IMR-90 (cell line): ENCODE measurements at regions not wholly inside any gene's neighbourhood (a gene's known extent, or its start where the extent isn't known, plus 50 kb on each side); places are given as distances from the start of the nearest gene placed in this dataset.

Experiments used
- ATAC-seq: fragments of 200-7000 bp; cut with Tn5 transposase; 2 replicates; pipeline ENCODE4 v1.9.1; 2020; ENCODE audit warnings: low read depth, mild to moderate bottlenecking, moderate library complexity
- BruUV-seq: library from RNA; stranded (reverse); fragments of 400-500 nt; replicated peaks from 2 replicates; lab custom pipeline; 2021; lab: Mats Ljungman, UMichigan
- CTCF ChIA-PET: fragments of 300-600 bp; formaldehyde crosslinking; extraction: SDS; loops from one replicate; lab custom pipeline; 2021; ENCODE audit warnings: antibody characterized with exemption; lab: Yijun Ruan, JAX
- POLR2A ChIA-PET: fragments of 300-600 bp; sonication (Branson Sonifier 250); formaldehyde crosslinking; loops from one replicate; lab custom pipeline; 2022; ENCODE audit warnings: antibody characterized with exemption; ENCODE audit not compliant: unreplicated experiment; lab: Charles Lee
- DNase-seq: peaks from one replicate; pipeline ENCODE4 v3.0.0; 2013
- H2AFZ ChIP-seq: replicated peaks from 2 replicates; pipeline ENCODE3; 2013; ENCODE audit warnings: low read length, mild to moderate bottlenecking; ENCODE audit not compliant: poor library complexity
- H2AK5ac ChIP-seq: 2 replicates; pipeline ENCODE4 v1.6.1; 2013; ENCODE audit warnings: low read depth, low read length, inconsistent platforms
- H2AK9ac ChIP-seq: replicated peaks from 2 replicates; pipeline ENCODE3; 2013; ENCODE audit warnings: mild to moderate bottlenecking, low read depth, low read length, moderate library complexity; ENCODE audit not compliant: poor library complexity
- H2BK120ac ChIP-seq: 2 replicates; pipeline ENCODE4 v1.6.1; 2013; ENCODE audit warnings: low read depth, low read length, inconsistent platforms
- H2BK15ac ChIP-seq: 3 replicates; pipeline ENCODE4 v1.6.1; 2013; ENCODE audit warnings: low read depth, low read length, inconsistent platforms
- H2BK20ac ChIP-seq: 2 replicates; pipeline ENCODE4 v1.6.1; 2013; ENCODE audit warnings: low read depth, mild to moderate bottlenecking, inconsistent platforms, low read length, moderate library complexity
- H2BK5ac ChIP-seq: 2 replicates; pipeline ENCODE4 v1.6.1; 2013; ENCODE audit warnings: mild to moderate bottlenecking, low read depth, low read length, inconsistent platforms; ENCODE audit not compliant: poor library complexity, severe bottlenecking
- H3K14ac ChIP-seq: replicated peaks from 2 replicates; pipeline ENCODE4 v1.6.1; 2013; ENCODE audit warnings: low read depth, low read length, inconsistent platforms
- H3K18ac ChIP-seq: 2 replicates; pipeline ENCODE4 v1.6.1; 2013; ENCODE audit warnings: low read depth, low read length, control low read depth
- H3K23ac ChIP-seq: 2 replicates; pipeline ENCODE4 v1.6.1; 2013; ENCODE audit warnings: low read depth, low read length, inconsistent platforms
- H3K27ac ChIP-seq: 2 replicates; pipeline ENCODE4 v1.5.1; 2013; ENCODE audit warnings: mild to moderate bottlenecking, control low read depth, low read length; ENCODE audit not compliant: insufficient read depth
- H3K27me3 ChIP-seq: 2 replicates; pipeline ENCODE4 v1.6.1; 2013; ENCODE audit warnings: low read length; ENCODE audit not compliant: control insufficient read depth, insufficient read depth
- H3K36me3 ChIP-seq: 2 replicates; pipeline ENCODE4 v1.6.1; 2013; ENCODE audit warnings: low read length, mixed read lengths; ENCODE audit not compliant: control insufficient read depth, insufficient read depth
- H3K4ac ChIP-seq: 2 replicates; pipeline ENCODE4 v1.6.1; 2013; ENCODE audit warnings: low read depth, low read length, inconsistent platforms
- H3K4me1 ChIP-seq: 2 replicates; pipeline ENCODE4 v1.6.1; 2013; ENCODE audit warnings: low read length, mixed read lengths; ENCODE audit not compliant: control insufficient read depth, insufficient read depth
- H3K4me2 ChIP-seq: 2 replicates; pipeline ENCODE4 v1.6.1; 2013; ENCODE audit warnings: low read depth, mild to moderate bottlenecking, control low read depth, low read length, moderate library complexity
- H3K4me3 ChIP-seq: 2 replicates; pipeline ENCODE4 v1.5.1; 2013; ENCODE audit warnings: low read depth, mild to moderate bottlenecking, control low read depth, low read length, moderate library complexity; ENCODE audit not compliant: insufficient read depth
- H3K56ac ChIP-seq: 2 replicates; pipeline ENCODE4 v1.6.1; 2013; ENCODE audit warnings: low read length, inconsistent platforms; ENCODE audit not compliant: insufficient read depth; ENCODE audit errors: extremely low read depth
- H3K79me1 ChIP-seq, 2 experiments: 2 replicates each; pipeline ENCODE4 v1.6.1; 2013; ENCODE audit warnings: low read length in 2 of 2, inconsistent platforms in 1 of 2, low read depth in 1 of 2
- H3K9ac ChIP-seq: 2 replicates; pipeline ENCODE4 v1.6.1; 2013; ENCODE audit warnings: low read depth, low read length, control low read depth
- H3K9me1 ChIP-seq: 2 replicates; pipeline ENCODE4 v1.6.1; 2013; ENCODE audit warnings: low read length, inconsistent platforms; ENCODE audit not compliant: insufficient read depth
- H3K9me3 ChIP-seq: 2 replicates; pipeline ENCODE4 v1.6.1; 2013; ENCODE audit warnings: low read length; ENCODE audit not compliant: control insufficient read depth, insufficient read depth
- H4K20me1 ChIP-seq: 2 replicates; pipeline ENCODE4 v1.6.1; 2013; ENCODE audit warnings: low read length, inconsistent platforms; ENCODE audit not compliant: insufficient read depth
- H4K5ac ChIP-seq: 2 replicates; pipeline ENCODE4 v1.6.1; 2013; ENCODE audit warnings: mild to moderate bottlenecking, low read depth, low read length, control low read depth
- H4K8ac ChIP-seq, 2 experiments: 2 replicates each; pipeline ENCODE4 v1.6.1; 2013; ENCODE audit warnings: low read depth in 2 of 2, low read length in 2 of 2, control low read depth in 1 of 2, inconsistent platforms in 1 of 2
- H4K91ac ChIP-seq: 2 replicates; pipeline ENCODE4 v1.6.1; 2013; ENCODE audit warnings: low read depth, low read length, inconsistent platforms; ENCODE audit not compliant: insufficient read depth
- CEBPB ChIP-seq: IDR thresholded peaks from 2 replicates; pipeline ENCODE4 v1.6.1; 2012; ENCODE audit warnings: low read depth, low read length, improper control_type of control experiment
- FOS ChIP-seq: fragments of 150-350 bp; IDR thresholded peaks from 2 replicates; pipeline ENCODE4 v1.6.1; 2016; ENCODE audit warnings: low read depth, low read length
- MAZ ChIP-seq: IDR thresholded peaks from 2 replicates; pipeline ENCODE4 v1.6.1; 2012; ENCODE audit warnings: low read depth, mild to moderate bottlenecking, low read length, improper control_type of control experiment, moderate library complexity, borderline replicate concordance
- MXI1 ChIP-seq: IDR thresholded peaks from 2 replicates; pipeline ENCODE4 v1.6.1; 2012; ENCODE audit warnings: low read depth, mild to moderate bottlenecking, low read length, moderate library complexity, borderline replicate concordance
- NFE2L2 ChIP-seq: fragments of 150-350 bp; IDR thresholded peaks from 2 replicates; pipeline ENCODE4 v1.6.1; 2016; ENCODE audit warnings: low read depth, mild to moderate bottlenecking, low read length
- POLR2A ChIP-seq: IDR thresholded peaks from 2 replicates; pipeline ENCODE4 v1.6.1; 2012; ENCODE audit warnings: mild to moderate bottlenecking, low read depth, low read length
- RAD21 ChIP-seq: IDR thresholded peaks from 2 replicates; pipeline ENCODE4 v1.6.1; 2012; ENCODE audit warnings: low read length, improper control_type of control experiment
- RCOR1 ChIP-seq: IDR thresholded peaks from 2 replicates; pipeline ENCODE4 v1.6.1; 2012; ENCODE audit warnings: mild to moderate bottlenecking, low read length, improper control_type of control experiment; ENCODE audit not compliant: insufficient replicate concordance
- RFX5 ChIP-seq: IDR thresholded peaks from 2 replicates; pipeline ENCODE4 v1.8.0; 2012; ENCODE audit warnings: low read depth, mild to moderate bottlenecking, low read length, moderate library complexity
- SMC3 ChIP-seq: fragments of 150-350 bp; IDR thresholded peaks from 2 replicates; pipeline ENCODE4 v1.6.1; 2016; ENCODE audit warnings: low read depth, mild to moderate bottlenecking, antibody characterized with exemption, low read length, moderate library complexity
- WGBS, 2 experiments: methylation state at CpG; one replicate each; pipeline versions ENCODE4 v1.1.5 to v1.1.7; 2013; ENCODE audit warnings: missing lambda C conversion rate in 2 of 2; ENCODE audit not compliant: insufficient read length in 1 of 2; ENCODE audit errors: extremely low coverage in 2 of 2; 5-methylcytosine and 5-hydroxymethylcytosine counted together
- dilution Hi-C: fragments of 300-500 bp; cut with HindIII; formaldehyde crosslinking; loops from one replicate; pipeline ENCODE4 v1.14.3; 2018; ENCODE audit warnings: low sequenced_read_pairs; ENCODE audit not compliant: unreplicated experiment
- in situ Hi-C: fragments of 300-500 bp; cut with MboI; formaldehyde crosslinking; loops from 3 replicates; pipeline ENCODE4 v1.14.3; 2019; ENCODE audit warnings: low sequenced_read_pairs, inconsistent platforms, mixed read lengths
- intact Hi-C: fragments of 100-400 bp; cut with micrococcal nuclease; formaldehyde crosslinking; loops from 2 replicates; pipeline ENCODE4 v1.10.0; 2022
- TF ChIP-seq, protein P1 (sequence below): fragments of 150-350 bp; IDR thresholded peaks from 2 replicates; pipeline ENCODE4 v1.6.1; 2017; ENCODE audit warnings: mild to moderate bottlenecking, antibody characterized with exemption, low read length, low read depth
- TF ChIP-seq, protein P2 (sequence below): conservative IDR thresholded peaks from 2 replicates; pipeline ENCODE4 v1.5.1; 2012; ENCODE audit warnings: mild to moderate bottlenecking, low read depth, low read length, improper control_type of control experiment
- TF ChIP-seq, protein P3 (sequence below): fragments of 150-350 bp; IDR thresholded peaks from 2 replicates; pipeline ENCODE4 v1.6.1; 2016; ENCODE audit warnings: low read depth, mild to moderate bottlenecking, low read length, moderate library complexity, borderline replicate concordance

DNA sequence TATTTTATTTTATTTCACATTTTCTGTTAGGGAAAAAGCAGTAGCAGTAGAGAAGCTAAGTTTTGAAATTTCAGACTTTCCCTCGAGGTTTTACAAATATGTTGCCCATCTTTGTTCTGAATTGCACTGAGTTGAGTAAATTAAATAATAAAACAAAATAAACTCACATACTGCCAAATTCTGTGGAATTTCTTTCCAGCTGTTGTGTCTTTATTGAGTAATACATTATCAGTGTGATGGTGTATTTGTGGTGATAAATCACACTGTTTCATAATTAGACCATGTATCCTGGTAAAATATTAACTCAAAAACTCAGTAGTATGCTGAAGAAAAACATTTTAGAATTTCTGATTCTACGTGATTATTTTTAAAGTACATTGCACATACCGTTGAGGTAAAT, 592.1 kb downstream of the SI start:
- no peaks in the 10 kb centered on the region for H3K36me3 ChIP-seq
- H3K9me1 ChIP-seq, result no peaks in the 10 kb centered on the region
- no peak overlapping the region for H3K56ac ChIP-seq
- H3K9ac ChIP-seq, result no peak overlapping the region
- ATAC-seq, result no peak
- dilution Hi-C loops (no loop called here), intact Hi-C loops (no loop called here), in situ Hi-C loops (no loop called here)
- H3K14ac ChIP-seq, result no peak overlapping the region
- no peak overlapping the region for H2AK5ac ChIP-seq
- no peak overlapping the region for H3K4ac ChIP-seq
- TF ChIP-seq, protein P1, sequence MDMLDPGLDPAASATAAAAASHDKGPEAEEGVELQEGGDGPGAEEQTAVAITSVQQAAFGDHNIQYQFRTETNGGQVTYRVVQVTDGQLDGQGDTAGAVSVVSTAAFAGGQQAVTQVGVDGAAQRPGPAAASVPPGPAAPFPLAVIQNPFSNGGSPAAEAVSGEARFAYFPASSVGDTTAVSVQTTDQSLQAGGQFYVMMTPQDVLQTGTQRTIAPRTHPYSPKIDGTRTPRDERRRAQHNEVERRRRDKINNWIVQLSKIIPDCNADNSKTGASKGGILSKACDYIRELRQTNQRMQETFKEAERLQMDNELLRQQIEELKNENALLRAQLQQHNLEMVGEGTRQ, result no peak
- TF ChIP-seq RAD21, result no peak
- TF ChIP-seq SMC3, result no peak
- TF ChIP-seq POLR2A, result no peak
- TF ChIP-seq, protein P2, sequence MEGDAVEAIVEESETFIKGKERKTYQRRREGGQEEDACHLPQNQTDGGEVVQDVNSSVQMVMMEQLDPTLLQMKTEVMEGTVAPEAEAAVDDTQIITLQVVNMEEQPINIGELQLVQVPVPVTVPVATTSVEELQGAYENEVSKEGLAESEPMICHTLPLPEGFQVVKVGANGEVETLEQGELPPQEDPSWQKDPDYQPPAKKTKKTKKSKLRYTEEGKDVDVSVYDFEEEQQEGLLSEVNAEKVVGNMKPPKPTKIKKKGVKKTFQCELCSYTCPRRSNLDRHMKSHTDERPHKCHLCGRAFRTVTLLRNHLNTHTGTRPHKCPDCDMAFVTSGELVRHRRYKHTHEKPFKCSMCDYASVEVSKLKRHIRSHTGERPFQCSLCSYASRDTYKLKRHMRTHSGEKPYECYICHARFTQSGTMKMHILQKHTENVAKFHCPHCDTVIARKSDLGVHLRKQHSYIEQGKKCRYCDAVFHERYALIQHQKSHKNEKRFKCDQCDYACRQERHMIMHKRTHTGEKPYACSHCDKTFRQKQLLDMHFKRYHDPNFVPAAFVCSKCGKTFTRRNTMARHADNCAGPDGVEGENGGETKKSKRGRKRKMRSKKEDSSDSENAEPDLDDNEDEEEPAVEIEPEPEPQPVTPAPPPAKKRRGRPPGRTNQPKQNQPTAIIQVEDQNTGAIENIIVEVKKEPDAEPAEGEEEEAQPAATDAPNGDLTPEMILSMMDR, result no peak
- TF ChIP-seq CEBPB, result no peak
- no peak for TF ChIP-seq FOS
- TF ChIP-seq MXI1, result no peak
- TF ChIP-seq RFX5, result no peak
- TF ChIP-seq RCOR1, result no peak
- TF ChIP-seq, protein P3, sequence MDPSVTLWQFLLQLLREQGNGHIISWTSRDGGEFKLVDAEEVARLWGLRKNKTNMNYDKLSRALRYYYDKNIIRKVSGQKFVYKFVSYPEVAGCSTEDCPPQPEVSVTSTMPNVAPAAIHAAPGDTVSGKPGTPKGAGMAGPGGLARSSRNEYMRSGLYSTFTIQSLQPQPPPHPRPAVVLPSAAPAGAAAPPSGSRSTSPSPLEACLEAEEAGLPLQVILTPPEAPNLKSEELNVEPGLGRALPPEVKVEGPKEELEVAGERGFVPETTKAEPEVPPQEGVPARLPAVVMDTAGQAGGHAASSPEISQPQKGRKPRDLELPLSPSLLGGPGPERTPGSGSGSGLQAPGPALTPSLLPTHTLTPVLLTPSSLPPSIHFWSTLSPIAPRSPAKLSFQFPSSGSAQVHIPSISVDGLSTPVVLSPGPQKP, result no peak
- TF ChIP-seq MAZ, result no peak
- TF ChIP-seq NFE2L2, result no peak
- H2AK9ac ChIP-seq, result no peak overlapping the region
- H3K4me2 ChIP-seq, result no peak overlapping the region
- H3K18ac ChIP-seq, result no peak overlapping the region
- no peak overlapping the region for H2AFZ ChIP-seq
- no peak overlapping the region for H3K4me3 ChIP-seq
- no TSS peak for BruUV-seq
- H2BK15ac ChIP-seq, result no peak overlapping the region
- no peak overlapping the region for H4K8ac ChIP-seq
- no peaks in the 10 kb centered on the region for H4K20me1 ChIP-seq
- no peaks in the 10 kb centered on the region for H3K27me3 ChIP-seq
- CTCF ChIA-PET, result no interaction called here
- H3K27ac ChIP-seq, result no peak overlapping the region
- H3K4me1 ChIP-seq, result no peaks in the 10 kb centered on the region
- no peak overlapping the region for H2BK120ac ChIP-seq
- POLR2A ChIA-PET, result no interaction called here
- H4K91ac ChIP-seq, result no peak overlapping the region
- H2BK20ac ChIP-seq, result no peak overlapping the region
- no peak overlapping the region for H3K23ac ChIP-seq
- H3K79me1 ChIP-seq, result no peaks in the 10 kb centered on the region
- peaks cover 3% of the 10 kb centered on the region for H3K9me3 ChIP-seq
- WGBS, 2 experiments, result no CpG with 5 or more reads among the region's 3 CpGs
- no peak for DNase-seq
- H4K5ac ChIP-seq, result no peak overlapping the region
- no peak overlapping the region for H2BK5ac ChIP-seq
